ENCODE measurements at regions not wholly inside any gene's neighbourhood (a gene's known extent, or its start where the extent isn't known, plus 50 kb on each side); places are given as distances from the start of the nearest gene placed in this dataset.

- no peak overlapping the region for H2AFZ ChIP-seq (ENCODE audit: insufficient read depth, low read depth, low read length, poor library complexity, severe bottlenecking)
- H3K36me3 ChIP-seq (replicated peaks in 1 of 2; ENCODE audit: control insufficient read depth in 1 of 2, insufficient read depth in 2 of 2, low read length in 2 of 2): no peaks in the 10 kb centered on the region
- no peak for TF ChIP-seq CTCF (IDR thresholded peaks at IDR 0.05)
- peaks cover 0 to 2% (median 0%) of the 10 kb centered on the region in 7 donors for H3K9me3 Mint-ChIP-seq
- no peak overlapping the region for H3K9ac ChIP-seq (ENCODE audit: insufficient read depth, low read length, poor library complexity, severe bottlenecking)
- no peak overlapping the region for H3K4me3 ChIP-seq (replicated peaks in 1 of 3; ENCODE audit: low read depth in 2 of 3, low read length in 3 of 3)
- no peak overlapping the region for H3K4me2 ChIP-seq (replicated peaks; ENCODE audit: extremely low read depth, low read length, poor library complexity, severe bottlenecking)
- H3K4me1 ChIP-seq (ENCODE audit: control insufficient read depth in 1 of 2, insufficient read depth in 2 of 2, low read length in 2 of 2): peaks cover 18 to 19% of the 10 kb centered on the region in 2 donors
- peaks cover 12% of the 10 kb centered on the region for H3K4me1 Mint-ChIP-seq
- 0% methylated on average over 2 of the region's 4 CpGs for WGBS (ENCODE audit: insufficient coverage)
- H3K4me3 Mint-ChIP-seq: no peak overlapping the region
- DNase-seq: peak in 1 of 3 donors; percentile 11
- H3K9me3 ChIP-seq (replicated peaks in 1 of 2; ENCODE audit: control insufficient read depth in 1 of 2, insufficient read depth in 1 of 2, low read length in 2 of 2): no peaks in the 10 kb centered on the region
- peaks cover 0 to 2% (median 0%) of the 10 kb centered on the region in 3 donors for H3K27me3 Mint-ChIP-seq (ENCODE audit: low read depth in 3 of 3)
- no peak overlapping the region for H3K27ac ChIP-seq (ENCODE audit: low read depth in 1 of 2, low read length in 2 of 2)
- intact Hi-C loops (cut with micrococcal nuclease): no loop called here
- no peaks in the 10 kb centered on the region for H3K79me2 ChIP-seq (ENCODE audit: insufficient read depth, low read length)
- H3K27me3 ChIP-seq (ENCODE audit: control insufficient read depth in 2 of 2, insufficient read depth in 2 of 2, low read length in 2 of 2): no peaks in the 10 kb centered on the region
- H3K27ac Mint-ChIP-seq: no peak overlapping the region
- H4K20me1 ChIP-seq (ENCODE audit: insufficient read depth, low read length): no peaks in the 10 kb centered on the region
- no peaks in the 10 kb centered on the region for H3K36me3 Mint-ChIP-seq
These were observed 260.9 kb upstream of the USP15 start for GRCh38 chr12:61999311-61999710.

- no peak overlapping the region for H3K4me3 ChIP-seq (replicated peaks in 1 of 3; ENCODE audit: low read depth in 2 of 3, low read length in 3 of 3)
- peaks cover 14% of the 10 kb centered on the region for H3K4me1 Mint-ChIP-seq
- H3K9ac ChIP-seq (ENCODE audit: insufficient read depth, low read length, poor library complexity, severe bottlenecking): no peak overlapping the region
- no peak overlapping the region for H3K4me2 ChIP-seq (replicated peaks; ENCODE audit: extremely low read depth, low read length, poor library complexity, severe bottlenecking)
- H3K79me2 ChIP-seq (ENCODE audit: insufficient read depth, low read length): no peaks in the 10 kb centered on the region
- no peak overlapping the region for H3K27ac ChIP-seq (ENCODE audit: low read depth in 1 of 2, low read length in 2 of 2)
- WGBS (ENCODE audit: insufficient coverage): 96% methylated on average over 4 of the region's 6 CpGs
- TF ChIP-seq CTCF (IDR thresholded peaks at IDR 0.05): no peak
- no peaks in the 10 kb centered on the region for H3K36me3 ChIP-seq (replicated peaks in 1 of 2; ENCODE audit: control insufficient read depth in 1 of 2, insufficient read depth in 2 of 2, low read length in 2 of 2)
- H3K27me3 ChIP-seq (ENCODE audit: control insufficient read depth in 2 of 2, insufficient read depth in 2 of 2, low read length in 2 of 2): no peaks in the 10 kb centered on the region
- no peak overlapping the region for H3K27ac Mint-ChIP-seq
- intact Hi-C loops (cut with micrococcal nuclease): loop anchor here in 1 of 2 donors (10.0 kb wide), 1 partner anchor 1357 kb away; no protein-coding TSS in a partner anchor
- H3K36me3 Mint-ChIP-seq: no peaks in the 10 kb centered on the region
- no peak overlapping the region for H3K4me3 Mint-ChIP-seq
- no peak overlapping the region for H2AFZ ChIP-seq (ENCODE audit: insufficient read depth, low read depth, low read length, poor library complexity, severe bottlenecking)
- DNase-seq: no peak
- H3K9me3 ChIP-seq (replicated peaks in 1 of 2; ENCODE audit: control insufficient read depth in 1 of 2, insufficient read depth in 1 of 2, low read length in 2 of 2): no peaks in the 10 kb centered on the region
- peaks cover 0 to 2% (median 0%) of the 10 kb centered on the region in 7 donors for H3K9me3 Mint-ChIP-seq
- H4K20me1 ChIP-seq (ENCODE audit: insufficient read depth, low read length): no peaks in the 10 kb centered on the region
- H3K27me3 Mint-ChIP-seq (ENCODE audit: low read depth in 3 of 3): peaks cover 0 to 2% (median 0%) of the 10 kb centered on the region in 3 donors
- H3K4me1 ChIP-seq (ENCODE audit: control insufficient read depth in 1 of 2, insufficient read depth in 2 of 2, low read length in 2 of 2): peaks cover 18 to 19% of the 10 kb centered on the region in 2 donors
These were observed 258.8 kb upstream of the USP15 start for GRCh38 chr12:62001424-62001823.

Measured in CD14-positive monocyte (primary cell).